ENCODE measurements at regions not wholly inside any gene's neighbourhood (a gene's known extent, or its start where the extent isn't known, plus 50 kb on each side); places are given as distances from the start of the nearest gene placed in this dataset.

GRCh38 chr2:45337481-45337880, 273.6 kb downstream of the SRBD1 start:
- DNase-seq (ENCODE audit: low spot score): no peak

- DNase-seq (ENCODE audit: low spot score): no peak
Observed at GRCh38 chr2:45334205-45334604, 276.9 kb downstream of the SRBD1 start.

- no peak for DNase-seq (ENCODE audit: low spot score)
Observed at GRCh38 chr2:45332567-45332966, 278.5 kb downstream of the SRBD1 start.

GRCh38 chr2:45332094-45332493, 279.0 kb downstream of the SRBD1 start:
- DNase-seq (ENCODE audit: low spot score): no peak

- no peak for DNase-seq (ENCODE audit: low spot score)
Observed at GRCh38 chr2:45331410-45331786, 279.7 kb downstream of the SRBD1 start.

- no peak for DNase-seq (ENCODE audit: low spot score)
Observed at GRCh38 chr2:45330637-45331409, 280.2 kb downstream of the SRBD1 start.

- DNase-seq (ENCODE audit: low spot score): no peak
Observed at GRCh38 chr2:45330108-45330507, 281.0 kb downstream of the SRBD1 start.

- DNase-seq (ENCODE audit: low spot score): no peak
Observed at GRCh38 chr2:45329045-45329677, 281.9 kb downstream of the SRBD1 start.

- no peak for DNase-seq (ENCODE audit: low spot score)
Observed at GRCh38 chr2:45328264-45328870, 282.7 kb downstream of the SRBD1 start.

GRCh38 chr2:45323344-45323743, 287.7 kb downstream of the SRBD1 start:
- no peak for DNase-seq (ENCODE audit: low spot score)

- no peak for DNase-seq (ENCODE audit: low spot score)
Observed at GRCh38 chr2:45320956-45321355, 290.1 kb downstream of the SRBD1 start.

- DNase-seq (ENCODE audit: low spot score): no peak
Observed at GRCh38 chr2:45319683-45320455, 291.2 kb downstream of the SRBD1 start.

GRCh38 chr2:45318686-45319085, 292.4 kb downstream of the SRBD1 start:
- no peak for DNase-seq (ENCODE audit: low spot score)

GRCh38 chr2:45316576-45317338, 294.3 kb downstream of the SRBD1 start:
- DNase-seq (ENCODE audit: low spot score): no peak

- no peak for DNase-seq (ENCODE audit: low spot score)
Observed at GRCh38 chr2:45315861-45316260, 295.2 kb downstream of the SRBD1 start.

GRCh38 chr2:45312275-45312674, 298.8 kb downstream of the SRBD1 start:
- no peak for DNase-seq (ENCODE audit: low spot score)

- DNase-seq (ENCODE audit: low spot score): no peak
Observed at GRCh38 chr2:45311559-45311958, 299.5 kb downstream of the SRBD1 start.

- DNase-seq (ENCODE audit: low spot score): no peak
Observed at GRCh38 chr2:45307147-45307546, 297.9 kb upstream of the SIX2 start.

GRCh38 chr2:45305599-45305998, 296.3 kb upstream of the SIX2 start:
- no peak for DNase-seq (ENCODE audit: low spot score)

GRCh38 chr2:45303417-45304202, 294.4 kb upstream of the SIX2 start:
- DNase-seq (ENCODE audit: low spot score): no peak

Data from activated CD4-positive, alpha-beta T cell treated with anti-CD3 and anti-CD28 coated beads, Interleukin-2, Interleukin-4, amounts not matched to agents 100 ng/mL and 50 ng/mL, durations not matched to agents 16 hours and 8 hours (primary cell).